NB4 (cell line): ENCODE measurements at regions not wholly inside any gene's neighbourhood (a gene's known extent, or its start where the extent isn't known, plus 50 kb on each side); places are given as distances from the start of the nearest gene placed in this dataset.
A peak's percentile ranks its signal among the peaks of the same experiment; 100 is the strongest.
"Not testable (repeated sequence)": the region's sequence is repeated elsewhere in the genome, so short reads cannot be mapped to it uniquely, and the experiment has no call there.

Experiments used
- DNase-seq: peaks from one replicate; pipeline ENCODE4 v3.0.0; 2010; ENCODE audit warnings: low read depth
- H3K4me3 ChIP-seq: one replicate; pipeline ENCODE4 v1.5.1; 2011; ENCODE audit warnings: mild to moderate bottlenecking, low read depth, low read length, moderate library complexity
- CTCF ChIP-seq: IDR thresholded peaks from one replicate; pipeline ENCODE4 v1.5.1; 2012; ENCODE audit warnings: low read depth, low read length
- MYC ChIP-seq: IDR thresholded peaks from 2 replicates; pipeline ENCODE4 v1.6.1; 2011; ENCODE audit warnings: low read depth, low read length
- POLR2A ChIP-seq: IDR thresholded peaks from 2 replicates; pipeline ENCODE4 v1.6.1; 2011; ENCODE audit warnings: mild to moderate bottlenecking; ENCODE audit not compliant: insufficient read length; ENCODE audit errors: extremely low read depth
- TF ChIP-seq, protein P1 (sequence below): IDR thresholded peaks from 2 replicates; pipeline ENCODE4 v1.6.1; 2011; ENCODE audit warnings: low read depth, low read length

GRCh38 chr16:22983614-22984013 lies 165.6 kb downstream of the USP31 start:
- no peak for TF ChIP-seq MYC
- TF ChIP-seq CTCF = no peak
- no peak for TF ChIP-seq POLR2A
- TF ChIP-seq, protein P1, sequence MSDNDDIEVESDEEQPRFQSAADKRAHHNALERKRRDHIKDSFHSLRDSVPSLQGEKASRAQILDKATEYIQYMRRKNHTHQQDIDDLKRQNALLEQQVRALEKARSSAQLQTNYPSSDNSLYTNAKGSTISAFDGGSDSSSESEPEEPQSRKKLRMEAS = no peak
- no peak overlapping the region for H3K4me3 ChIP-seq
- no peak for DNase-seq

DNA sequence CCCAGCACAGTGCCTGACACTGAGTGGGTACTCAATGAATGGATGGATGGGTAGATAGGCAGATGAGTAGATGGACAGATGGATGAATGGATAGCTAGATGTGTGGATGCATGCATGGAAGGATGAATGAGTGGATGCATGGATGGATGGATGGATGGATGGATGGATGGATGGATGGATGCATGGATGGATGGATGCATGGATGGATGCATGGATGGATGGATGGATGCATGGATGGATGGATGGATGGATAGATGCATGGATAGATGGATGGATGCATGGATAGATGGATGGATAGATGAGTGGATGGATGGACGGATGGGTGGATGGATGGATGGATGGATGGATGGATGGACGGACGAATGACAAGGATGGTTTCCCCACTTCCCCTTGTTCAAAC lies 166.6 kb downstream of the HS3ST2 start:
- DNase-seq, H3K4me3 ChIP-seq: not testable (repeated sequence)

- no peak overlapping the region for H3K4me3 ChIP-seq
- no peak for TF ChIP-seq POLR2A
- TF ChIP-seq MYC = no peak
- TF ChIP-seq, protein P1 = no peak
- TF ChIP-seq CTCF = no peak
- DNase-seq = no peak
These were observed 165.1 kb downstream of the HS3ST2 start for GRCh38 chr16:22979038-22979437.

DNA sequence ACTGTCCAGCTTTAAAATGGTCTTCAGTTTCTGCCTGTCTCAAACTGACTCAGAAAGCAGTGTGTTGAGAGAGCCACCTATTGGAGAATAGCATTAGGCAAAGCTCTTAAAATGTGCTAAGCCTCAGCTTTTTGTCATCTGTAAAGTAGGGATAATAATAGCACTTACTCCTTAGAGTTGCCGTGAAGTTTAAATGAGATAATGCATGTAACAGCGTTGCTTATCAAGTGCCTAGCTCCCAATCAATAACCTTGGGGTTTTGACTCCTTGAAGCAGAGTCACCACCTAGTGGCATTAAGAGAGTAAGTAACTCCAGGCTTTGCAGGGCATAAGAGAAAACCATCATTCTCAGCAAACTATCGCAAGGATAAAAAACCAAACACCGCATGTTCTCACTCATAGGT lies 163.3 kb downstream of the HS3ST2 start:
- H3K4me3 ChIP-seq = no peak overlapping the region
- TF ChIP-seq, protein P1 = no peak
- TF ChIP-seq POLR2A = no peak
- no peak for TF ChIP-seq CTCF
- no peak for TF ChIP-seq MYC
- peak; percentile 32 for DNase-seq

DNA sequence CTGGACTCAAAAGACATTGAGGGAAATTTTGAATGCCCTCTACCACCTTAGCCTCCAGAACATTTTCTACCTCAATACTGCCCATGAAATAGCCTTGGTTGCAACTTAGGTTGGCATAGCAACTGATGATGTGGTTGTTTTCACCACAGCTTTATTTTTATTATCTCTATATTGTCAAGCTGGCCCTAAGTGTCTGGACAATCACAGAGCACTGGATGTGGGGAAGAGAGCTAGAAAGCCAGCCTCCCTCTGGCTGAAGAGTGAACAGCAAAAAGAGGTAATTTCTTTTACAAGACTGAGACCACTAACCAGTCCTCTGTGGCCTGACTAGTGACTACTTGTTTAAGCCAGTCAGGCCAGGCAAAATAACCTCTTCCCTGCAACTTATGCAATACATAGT lies 159.6 kb downstream of the HS3ST2 start:
- no peak for DNase-seq
- no peak overlapping the region for H3K4me3 ChIP-seq
- TF ChIP-seq POLR2A (no peak), MYC (no peak), CTCF (no peak)
- TF ChIP-seq, protein P1 = no peak

GRCh38 chr16:22971346-22971924 lies 157.5 kb downstream of the HS3ST2 start:
- H3K4me3 ChIP-seq = no peak overlapping the region
- no peak for TF ChIP-seq CTCF
- TF ChIP-seq, protein P1 = no peak
- TF ChIP-seq POLR2A = no peak
- no peak for TF ChIP-seq MYC
- no peak for DNase-seq
